Middle frontal gyrus (tissue), 1 donor: ENCODE measurements at regions not wholly inside any gene's neighbourhood (a gene's known extent, or its start where the extent isn't known, plus 50 kb on each side); places are given as distances from the start of the nearest gene placed in this dataset.

Experiments used
- DNase-seq: peaks from one replicate; pipeline ENCODE4 v3.0.0-alpha.2; 2015; ENCODE audit warnings: low spot score; ENCODE audit errors: extremely low spot score

DNA sequence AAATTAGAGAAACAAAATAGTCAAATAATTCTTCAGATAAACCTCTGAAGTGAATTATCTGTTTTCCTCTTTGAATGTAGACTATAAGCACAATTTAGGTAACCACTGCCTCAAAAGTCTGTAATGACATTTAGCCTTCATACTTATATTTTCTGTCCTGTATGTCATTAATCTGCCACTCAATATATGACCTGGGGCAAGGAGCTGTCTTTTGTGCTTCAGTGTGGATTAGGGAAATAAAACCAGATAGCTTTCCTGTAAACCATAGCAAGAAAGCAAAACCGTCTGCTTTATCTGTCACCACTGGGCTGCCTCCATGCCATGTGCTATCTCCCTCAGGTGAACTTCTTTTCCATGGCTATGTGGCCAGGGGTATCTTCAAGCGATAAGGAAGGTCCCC lies 606.6 kb upstream of the C9orf72 start:
- DNase-seq = no peak

DNA sequence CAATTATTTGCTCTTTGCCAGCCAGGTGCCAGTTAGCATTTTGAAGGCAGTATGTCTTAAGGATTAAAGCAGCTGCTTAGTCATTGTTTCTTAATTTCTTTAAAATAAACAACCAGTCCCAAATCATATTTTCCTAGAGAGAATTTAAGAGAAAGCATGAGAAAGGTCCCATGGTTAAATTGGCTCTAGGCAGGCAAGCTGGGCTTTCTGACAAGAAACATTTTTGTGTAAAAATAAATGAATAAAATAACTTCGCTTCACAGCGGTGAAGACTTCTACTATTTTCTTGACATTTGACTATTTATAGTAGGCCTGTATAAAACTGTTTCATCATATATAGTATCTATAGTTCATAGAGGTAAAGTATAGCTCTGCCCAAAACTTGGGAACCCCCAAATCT lies 617.7 kb upstream of the C9orf72 start:
- no peak for DNase-seq

- no peak for DNase-seq
Measured at GRCh38 chr9:28197653-28198052, 624.4 kb upstream of the C9orf72 start.

- no peak for DNase-seq
Measured at GRCh38 chr9:28203036-28203435, 629.8 kb upstream of the C9orf72 start.

- no peak for DNase-seq
Measured at GRCh38 chr9:28206280-28206679, 633.0 kb upstream of the C9orf72 start.

DNA sequence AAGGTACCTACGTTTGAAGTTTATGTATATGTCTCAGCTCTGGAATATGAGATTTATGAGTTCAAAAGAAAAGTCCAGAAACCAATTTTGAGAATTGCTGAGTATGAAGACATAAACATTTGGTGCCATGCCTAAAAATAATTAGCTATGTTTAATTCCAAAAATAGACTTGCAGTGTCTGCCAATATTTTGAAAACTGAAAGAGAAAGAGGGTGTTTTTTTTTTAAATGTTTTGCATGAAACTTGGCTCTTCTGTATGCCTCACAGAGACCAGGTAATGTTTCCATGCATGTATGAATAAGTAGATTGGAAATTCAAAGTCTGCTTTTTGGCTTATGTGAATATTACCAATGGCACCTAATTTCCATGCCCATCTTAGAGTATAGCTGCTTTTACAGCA lies 634.4 kb upstream of the C9orf72 start:
- no peak for DNase-seq

DNA sequence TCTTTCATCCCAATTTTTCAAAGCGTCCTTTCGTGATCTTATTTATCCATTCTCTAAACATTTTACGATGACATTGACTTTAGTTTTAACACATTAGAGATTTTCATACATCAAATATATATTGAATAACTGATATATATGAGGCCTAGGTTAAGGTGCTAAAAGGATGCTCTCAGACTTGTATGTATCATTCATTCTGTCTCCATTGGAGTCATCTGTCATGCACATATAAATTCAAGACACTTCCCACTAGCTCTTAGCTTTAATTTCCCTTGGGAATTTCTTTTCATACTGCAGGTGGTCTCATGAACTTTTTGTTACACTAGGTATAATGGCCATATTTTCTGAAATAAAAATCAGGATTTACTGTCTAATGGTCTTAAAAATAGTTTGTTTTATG lies 635.8 kb upstream of the C9orf72 start:
- DNase-seq = no peak

DNA sequence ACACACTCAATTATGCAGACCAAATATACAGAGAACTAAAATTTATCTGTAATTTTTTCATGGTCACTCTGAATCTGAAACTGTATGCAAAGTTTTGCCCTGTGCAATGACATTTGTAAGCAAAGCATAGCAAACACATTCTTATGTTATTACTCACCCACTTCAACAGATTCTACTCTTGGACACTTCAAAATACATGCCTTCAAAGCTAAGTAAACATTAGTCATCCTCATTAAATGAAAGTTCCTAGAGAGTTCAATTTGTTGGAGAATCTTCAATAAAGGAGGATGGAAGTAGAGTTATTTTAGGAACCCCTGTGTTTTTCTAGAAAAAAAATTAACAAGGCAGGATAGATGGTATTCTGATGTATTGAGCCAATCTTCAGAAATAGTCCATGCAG lies 639.7 kb upstream of the C9orf72 start:
- no peak for DNase-seq

DNA sequence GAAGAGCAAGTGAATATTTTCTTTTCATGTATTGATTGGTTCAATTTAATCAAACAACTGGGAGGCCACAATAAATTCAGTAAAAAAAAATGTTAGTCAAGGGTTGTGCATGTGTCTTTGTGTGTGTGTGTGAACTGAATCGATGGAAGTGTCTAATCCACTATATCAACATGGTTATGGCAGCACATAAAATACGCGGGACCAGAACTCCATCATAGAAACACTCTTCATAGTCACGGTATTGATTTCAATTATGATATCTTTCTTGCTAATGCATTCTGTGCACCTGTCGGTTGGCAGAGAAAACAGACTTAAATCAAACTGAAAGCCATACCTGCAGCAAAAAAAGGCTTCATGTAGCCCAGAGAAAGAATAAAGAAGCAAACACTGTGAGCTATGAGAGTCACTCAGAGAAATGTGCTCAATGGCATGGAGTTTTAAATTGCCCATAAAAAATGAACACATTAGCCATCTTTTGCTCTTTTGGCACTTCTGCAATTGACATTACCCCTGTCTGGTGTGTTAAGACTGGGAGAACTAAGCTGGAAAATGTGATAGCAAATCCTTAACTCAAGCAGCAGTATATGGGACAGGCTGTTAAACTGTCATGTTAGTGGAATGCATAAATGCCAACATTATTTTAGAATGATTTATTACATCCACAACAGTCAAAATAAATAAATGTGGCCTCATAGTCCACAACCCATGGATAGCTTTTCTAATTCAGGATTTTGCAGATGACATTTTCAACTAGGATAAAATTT lies 642.4 kb upstream of the C9orf72 start:
- DNase-seq = no peak

DNA sequence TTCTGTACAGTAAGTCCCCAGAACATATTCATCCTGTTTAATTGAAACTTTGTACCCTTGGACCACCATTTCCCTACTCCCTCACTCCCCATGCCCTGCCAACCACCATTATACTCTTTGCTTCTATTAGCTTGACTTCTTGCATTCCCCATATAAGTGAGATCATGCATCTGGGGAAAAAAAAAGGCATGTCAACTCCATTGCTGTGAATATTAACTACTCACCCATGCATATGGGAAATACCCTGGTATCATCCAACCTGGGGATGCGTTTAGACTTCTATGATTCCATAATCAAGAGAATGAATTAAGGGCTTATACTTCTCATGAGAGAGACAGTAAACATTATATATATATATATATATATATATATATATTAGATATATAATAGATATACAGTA lies 659.4 kb upstream of the C9orf72 start:
- DNase-seq = no peak

DNA sequence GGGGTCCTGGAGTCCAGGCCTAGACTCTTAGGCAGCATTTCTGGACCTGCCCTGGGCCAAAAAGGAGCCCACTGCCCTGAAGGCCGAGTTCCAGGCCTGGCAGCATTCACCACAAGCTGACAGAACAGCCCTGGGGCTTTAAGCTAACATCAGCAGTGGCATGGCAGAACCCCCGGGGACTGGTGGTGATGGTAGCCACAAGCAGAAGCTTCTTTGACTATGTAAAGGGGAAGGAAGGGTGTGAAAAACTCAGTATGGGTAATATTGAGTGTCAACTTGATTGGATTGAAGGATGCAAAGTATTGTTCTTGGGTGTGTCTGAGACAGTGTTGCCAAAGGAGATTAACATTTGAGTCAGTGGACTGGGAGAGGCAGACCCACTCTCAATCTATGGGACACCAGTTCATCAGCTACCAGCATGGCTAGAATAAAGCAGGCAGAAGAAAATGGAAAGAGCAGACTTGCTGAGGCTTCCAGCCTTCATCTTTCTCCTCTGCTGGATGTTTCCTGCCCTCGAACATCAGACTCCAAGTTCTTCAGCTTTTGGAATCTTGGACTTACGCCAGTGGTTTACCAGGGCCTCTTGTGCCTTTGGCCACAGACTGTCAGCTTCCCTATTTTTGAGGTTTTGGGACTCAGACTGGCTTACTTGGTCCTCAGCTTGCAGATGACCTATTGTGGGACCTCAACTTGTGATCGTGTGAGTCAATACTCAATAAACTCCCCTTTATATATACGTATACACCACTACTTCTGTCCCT lies 661.0 kb upstream of the C9orf72 start:
- DNase-seq = no peak

GRCh38 chr9:28234894-28235277 lies 661.6 kb upstream of the C9orf72 start:
- no peak for DNase-seq

DNA sequence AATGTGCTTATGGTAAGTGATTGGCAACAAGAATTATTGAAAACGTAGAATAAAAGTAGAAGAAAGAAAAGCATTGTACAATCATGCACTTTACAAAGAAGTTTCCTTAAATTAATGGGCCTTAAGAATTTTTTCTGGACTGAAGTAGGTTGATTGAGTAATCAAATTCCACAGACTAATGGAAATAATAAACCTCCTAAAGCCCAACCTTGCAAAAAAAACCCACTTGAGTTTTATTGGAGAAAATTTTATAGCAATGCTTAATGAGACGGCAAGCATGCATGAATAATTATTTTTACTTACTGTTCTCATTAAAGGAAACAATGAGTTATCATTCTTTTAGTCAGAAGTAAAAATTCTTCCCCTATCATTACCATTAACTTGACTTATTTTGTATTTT lies 676.1 kb upstream of the C9orf72 start:
- DNase-seq = no peak

GRCh38 chr9:28255174-28255573 lies 681.9 kb upstream of the C9orf72 start:
- no peak for DNase-seq

GRCh38 chr9:28260330-28260729 lies 687.0 kb upstream of the C9orf72 start:
- DNase-seq = no peak

- no peak for DNase-seq
Measured at GRCh38 chr9:28264368-28264767, 691.1 kb upstream of the C9orf72 start.

GRCh38 chr9:28267351-28267750 lies 694.1 kb upstream of the C9orf72 start:
- DNase-seq = no peak

GRCh38 chr9:28270156-28270555 lies 696.9 kb upstream of the C9orf72 start:
- no peak for DNase-seq

- no peak for DNase-seq
Measured at GRCh38 chr9:28272127-28272526, 698.8 kb upstream of the C9orf72 start.

DNA sequence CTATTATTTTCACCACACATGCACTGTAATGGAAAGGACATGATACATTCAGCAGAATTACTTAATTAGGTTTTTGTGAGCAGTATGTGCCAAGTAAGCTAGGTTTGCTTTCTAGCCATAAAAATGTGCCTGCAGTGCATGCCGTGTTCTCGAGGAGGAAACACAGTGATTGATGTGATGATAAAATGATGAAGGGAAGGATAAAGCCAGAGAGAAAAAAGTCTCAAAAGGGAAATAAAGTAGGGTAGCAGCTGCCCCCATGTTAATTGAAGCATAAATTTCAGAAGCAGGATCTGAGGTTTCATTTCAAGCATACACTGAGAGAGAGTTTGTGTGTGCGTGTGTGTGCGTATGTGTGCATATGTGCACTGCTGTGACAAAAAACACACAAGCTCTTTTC lies 714.2 kb upstream of the C9orf72 start:
- DNase-seq = no peak

DNA sequence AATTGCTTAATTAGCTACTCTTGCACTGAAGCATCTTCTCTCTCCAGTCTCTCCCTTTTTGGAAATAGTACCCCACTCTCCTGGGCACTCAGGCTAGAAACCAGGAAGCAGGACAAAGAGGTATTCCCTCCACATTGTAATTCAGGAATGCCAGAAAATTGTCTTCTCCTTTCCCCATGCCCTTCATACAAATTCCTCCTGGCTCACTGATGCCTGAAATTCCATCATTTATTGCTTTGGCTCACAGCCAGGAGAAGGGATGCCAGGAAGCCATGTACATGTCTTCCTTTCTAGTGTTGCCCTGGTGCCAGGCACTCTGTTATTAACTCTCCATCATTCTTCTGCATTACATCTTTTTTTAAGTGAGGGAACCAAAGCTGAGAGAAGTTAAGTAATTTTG lies 716.5 kb upstream of the C9orf72 start:
- no peak for DNase-seq

- DNase-seq = no peak
Measured at GRCh38 chr9:28293369-28294090, 720.2 kb upstream of the C9orf72 start.
